ENCODE measurements at regions not wholly inside any gene's neighbourhood (a gene's known extent, or its start where the extent isn't known, plus 50 kb on each side); places are given as distances from the start of the nearest gene placed in this dataset.

DNA sequence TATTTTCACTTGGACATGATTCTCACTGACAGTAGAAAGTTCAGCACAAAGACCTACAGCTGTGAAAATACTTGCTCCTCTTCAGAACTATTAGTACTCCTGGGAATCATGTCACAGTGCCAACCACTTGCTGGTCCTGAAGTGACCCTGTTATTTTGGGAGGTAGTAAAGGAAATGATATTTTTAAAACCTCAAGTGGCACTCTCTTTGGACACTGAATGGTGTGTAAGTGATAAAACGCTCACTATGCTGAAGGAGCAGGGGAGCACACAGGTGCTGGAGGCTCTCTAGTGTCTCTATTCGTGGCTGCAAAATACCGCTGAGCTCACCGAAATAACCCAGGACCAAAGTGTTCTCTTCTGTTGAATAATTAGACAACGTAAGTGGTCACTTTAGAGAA lies 76.9 kb upstream of the SPATA31D4 start:
- ChIA-PET CTCF (interaction anchor here (0.7 kb wide), 1 partner anchor 236 kb away, joined by 4 read pairs; no protein-coding TSS in a partner anchor), POLR2A (no interaction called here)
- Histone ChIP-seq H3K36me3 (ENCODE audit: control insufficient read depth in 2 of 2, insufficient read depth in 1 of 2, low read length in 2 of 2) (no peaks in the 10 kb centered on the region), H3K4me3 (ENCODE audit: low read depth, low read length) (no peak overlapping the region), H3K4me1 (ENCODE audit: control insufficient read depth, insufficient read depth, low read length) (peaks cover 15% of the 10 kb centered on the region), H3K9me3 (ENCODE audit: control insufficient read depth, insufficient read depth, low read depth, low read length) (no peaks in the 10 kb centered on the region), H3K27ac (ENCODE audit: extremely low read depth, low read depth, low read length) (no peak overlapping the region)
- TF ChIP-seq ZSCAN30 (tag by site-specific recombination; IDR thresholded peaks at IDR 0.05), result no peak

GRCh38 chr9:81852820-81853219 lies 75.4 kb upstream of the SPATA31D4 start:
- ChIA-PET CTCF (interaction anchor here (2.2 kb wide), 1 partner anchor 754 kb away, joined by 8 read pairs; no protein-coding TSS in a partner anchor), POLR2A (no interaction called here)
- TF ChIP-seq ZNF610 (tag by site-specific recombination; IDR thresholded peaks at IDR 0.05; ENCODE audit: borderline replicate concordance) (no peak), ZNF302 (tag by site-specific recombination; IDR thresholded peaks at IDR 0.05; ENCODE audit: low read depth) (no peak), ZIC2 (tag by site-specific recombination; IDR thresholded peaks at IDR 0.05) (no peak), PRDM1 (tag by site-specific recombination; IDR thresholded peaks at IDR 0.05) (no peak), ZNF24 (tag by site-specific recombination; IDR thresholded peaks at IDR 0.05) (no peak), ZNF423 (tag by site-specific recombination; IDR thresholded peaks at IDR 0.05) (no peak), ZNF555 (tag by site-specific recombination; conservative IDR thresholded peaks at IDR 0.05) (no peak), ZNF664 (tag by site-specific recombination; IDR thresholded peaks at IDR 0.05) (no peak), SCRT2 (tag by site-specific recombination; IDR thresholded peaks at IDR 0.05) (no peak), ZNF266 (tag by site-specific recombination; IDR thresholded peaks at IDR 0.05; ENCODE audit: low read depth) (no peak), ZNF596 (tag by site-specific recombination; IDR thresholded peaks at IDR 0.05) (no peak), ZNF777 (tag by site-specific recombination; IDR thresholded peaks at IDR 0.05; ENCODE audit: borderline replicate concordance) (no peak)
- H3K4me3 ChIP-seq (ENCODE audit: low read depth, low read length), result no peak overlapping the region
- H3K9me3 ChIP-seq (ENCODE audit: control insufficient read depth, insufficient read depth, low read depth, low read length), result no peaks in the 10 kb centered on the region
- H3K36me3 ChIP-seq (ENCODE audit: control insufficient read depth in 2 of 2, insufficient read depth in 1 of 2, low read length in 2 of 2), result no peaks in the 10 kb centered on the region
- H3K4me1 ChIP-seq (ENCODE audit: control insufficient read depth, insufficient read depth, low read length), result peaks cover 7% of the 10 kb centered on the region
- H3K27ac ChIP-seq (ENCODE audit: extremely low read depth, low read depth, low read length), result no peak overlapping the region

GRCh38 chr9:81855538-81855937 lies 72.7 kb upstream of the SPATA31D4 start:
- Histone ChIP-seq H3K36me3 (ENCODE audit: control insufficient read depth in 2 of 2, insufficient read depth in 1 of 2, low read length in 2 of 2) (no peaks in the 10 kb centered on the region), H3K9me3 (ENCODE audit: control insufficient read depth, insufficient read depth, low read depth, low read length) (no peaks in the 10 kb centered on the region), H3K4me1 (ENCODE audit: control insufficient read depth, insufficient read depth, low read length) (no peaks in the 10 kb centered on the region), H3K27ac (ENCODE audit: extremely low read depth, low read depth, low read length) (no peak overlapping the region), H3K4me3 (ENCODE audit: low read depth, low read length) (no peak overlapping the region)
- ChIA-PET CTCF (interaction anchor here (0.7 to 1.0 kb wide), 4 partner anchors 9 to 893 kb away, joined by 3 to 7 read pairs (median 4); no protein-coding TSS in a partner anchor), POLR2A (interaction anchor here (0.6 kb wide), 1 partner anchor 20 kb away, joined by 4 read pairs; no protein-coding TSS in a partner anchor)
- no peak for TF ChIP-seq ZNF776 (tag by site-specific recombination; IDR thresholded peaks at IDR 0.05; ENCODE audit: borderline replicate concordance)
- no peak for TF ChIP-seq ZNF530 (tag by site-specific recombination; IDR thresholded peaks at IDR 0.05; ENCODE audit: low read depth)
- TF ChIP-seq, protein P1, sequence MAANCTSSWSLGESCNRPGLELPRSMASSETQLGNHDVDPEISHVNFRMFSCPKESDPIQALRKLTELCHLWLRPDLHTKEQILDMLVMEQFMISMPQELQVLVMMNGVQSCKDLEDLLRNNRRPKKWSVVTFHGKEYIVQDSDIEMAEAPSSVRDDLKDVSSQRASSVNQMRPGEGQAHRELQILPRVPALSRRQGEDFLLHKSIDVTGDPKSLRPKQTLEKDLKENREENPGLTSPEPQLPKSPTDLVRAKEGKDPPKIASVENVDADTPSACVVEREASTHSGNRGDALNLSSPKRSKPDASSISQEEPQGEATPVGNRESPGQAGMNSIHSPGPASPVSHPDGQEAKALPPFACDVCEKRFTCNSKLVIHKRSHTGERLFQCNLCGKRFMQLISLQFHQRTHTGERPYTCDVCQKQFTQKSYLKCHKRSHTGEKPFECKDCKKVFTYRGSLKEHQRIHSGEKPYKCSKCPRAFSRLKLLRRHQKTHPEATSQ (tag by site-specific recombination; IDR thresholded peaks at IDR 0.05), result no peak

DNA sequence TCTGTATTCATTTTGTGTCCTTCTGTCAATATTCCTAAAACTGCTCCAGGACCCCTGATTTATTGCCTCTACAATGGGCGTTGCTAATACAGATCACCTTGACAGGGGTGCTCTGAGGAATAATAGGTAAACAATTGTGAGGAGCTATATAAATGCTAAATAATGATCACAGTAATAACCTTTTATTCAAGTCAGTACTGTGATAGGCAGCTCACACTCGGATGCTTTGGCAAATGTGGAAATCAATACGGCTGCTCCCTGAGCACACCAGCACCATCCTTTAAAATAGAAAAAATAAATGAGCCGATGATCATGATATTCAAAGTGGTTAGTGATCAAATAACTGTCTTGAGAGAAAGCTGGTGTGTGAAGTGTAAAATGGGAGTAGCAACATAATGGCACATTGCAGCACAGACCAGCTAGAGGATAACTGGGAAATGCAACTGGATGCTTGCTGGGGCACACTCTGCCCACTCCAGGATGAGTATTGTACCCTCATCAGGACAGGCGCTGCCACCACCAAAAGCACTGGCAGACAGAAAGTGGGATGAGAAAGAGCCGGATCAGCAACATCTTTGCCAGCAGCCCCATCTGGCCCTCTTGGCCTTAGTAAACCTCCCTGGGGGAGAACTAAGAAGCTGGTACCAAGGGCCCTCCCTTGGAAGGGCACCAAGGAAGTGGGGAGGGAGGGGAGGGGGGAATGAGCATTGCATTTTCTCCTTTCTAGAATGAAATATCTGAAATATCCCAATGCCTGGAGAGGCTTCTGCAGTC lies 69.4 kb upstream of the SPATA31D4 start:
- Histone ChIP-seq H3K4me3 (ENCODE audit: low read depth, low read length) (no peak overlapping the region), H3K36me3 (ENCODE audit: control insufficient read depth in 2 of 2, insufficient read depth in 1 of 2, low read length in 2 of 2) (no peaks in the 10 kb centered on the region), H3K27ac (ENCODE audit: extremely low read depth, low read depth, low read length) (no peak overlapping the region), H3K9me3 (ENCODE audit: control insufficient read depth, insufficient read depth, low read depth, low read length) (no peaks in the 10 kb centered on the region), H3K4me1 (ENCODE audit: control insufficient read depth, insufficient read depth, low read length) (no peaks in the 10 kb centered on the region)
- ChIA-PET CTCF (interaction anchor here (0.7 kb wide), 1 partner anchor 17 kb away, joined by 3 read pairs; no protein-coding TSS in a partner anchor), POLR2A (no interaction called here)
- no peak for TF ChIP-seq ZNF239 (tag by site-specific recombination; IDR thresholded peaks at IDR 0.05)
- TF ChIP-seq, protein P2, sequence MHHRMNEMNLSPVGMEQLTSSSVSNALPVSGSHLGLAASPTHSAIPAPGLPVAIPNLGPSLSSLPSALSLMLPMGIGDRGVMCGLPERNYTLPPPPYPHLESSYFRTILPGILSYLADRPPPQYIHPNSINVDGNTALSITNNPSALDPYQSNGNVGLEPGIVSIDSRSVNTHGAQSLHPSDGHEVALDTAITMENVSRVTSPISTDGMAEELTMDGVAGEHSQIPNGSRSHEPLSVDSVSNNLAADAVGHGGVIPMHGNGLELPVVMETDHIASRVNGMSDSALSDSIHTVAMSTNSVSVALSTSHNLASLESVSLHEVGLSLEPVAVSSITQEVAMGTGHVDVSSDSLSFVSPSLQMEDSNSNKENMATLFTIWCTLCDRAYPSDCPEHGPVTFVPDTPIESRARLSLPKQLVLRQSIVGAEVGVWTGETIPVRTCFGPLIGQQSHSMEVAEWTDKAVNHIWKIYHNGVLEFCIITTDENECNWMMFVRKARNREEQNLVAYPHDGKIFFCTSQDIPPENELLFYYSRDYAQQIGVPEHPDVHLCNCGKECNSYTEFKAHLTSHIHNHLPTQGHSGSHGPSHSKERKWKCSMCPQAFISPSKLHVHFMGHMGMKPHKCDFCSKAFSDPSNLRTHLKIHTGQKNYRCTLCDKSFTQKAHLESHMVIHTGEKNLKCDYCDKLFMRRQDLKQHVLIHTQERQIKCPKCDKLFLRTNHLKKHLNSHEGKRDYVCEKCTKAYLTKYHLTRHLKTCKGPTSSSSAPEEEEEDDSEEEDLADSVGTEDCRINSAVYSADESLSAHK (tag by site-specific recombination; IDR thresholded peaks at IDR 0.05), result no peak

Measured in HEK293 (cell line).